Heart left ventricle (tissue), 16 donors: ENCODE measurements at regions not wholly inside any gene's neighbourhood (a gene's known extent, or its start where the extent isn't known, plus 50 kb on each side); places are given as distances from the start of the nearest gene placed in this dataset.

Experiments used
- ATAC-seq, 4 donors: fragments of 200-7000 bp; cut with Tn5 transposase; one replicate each; pipeline ENCODE4 v1.9.1; 2020 to 2022; ENCODE audit warnings: moderate library complexity in 4 of 4, mild to moderate bottlenecking in 3 of 4, moderate number of reproducible peaks in 1 of 4
- DNase-seq, 5 donors: peaks; one replicate each; pipeline ENCODE4 v3.0.0-alpha.2; 2020
- H3K27ac ChIP-seq, 12 donors: fragments of 200-600 bp; sonication (generic) in 4 of 12; one replicate each; pipeline versions ENCODE4 v1.5.0 to v1.8.0; 2016 to 2022; ENCODE audit warnings: mild to moderate bottlenecking in 2 of 12
- H3K27me3 ChIP-seq, 9 donors: fragments of 200-600 bp; sonication (generic) in 2 of 9; one replicate each; pipeline versions ENCODE4 v1.5.1 to v1.8.0; 2016 to 2022; ENCODE audit warnings: mild to moderate bottlenecking in 3 of 9
- H3K36me3 ChIP-seq, 9 donors: fragments of 200-600 bp; sonication (generic) in 2 of 9; one replicate each; pipeline versions ENCODE4 v1.5.0 to v1.8.0; 2018 to 2022; ENCODE audit warnings: mild to moderate bottlenecking in 2 of 9
- H3K4me1 ChIP-seq, 12 donors: fragments of 200-600 bp; sonication (generic) in 4 of 12; one replicate each; pipeline versions ENCODE4 v1.5.0 to v1.8.0; 2016 to 2022; ENCODE audit warnings: mild to moderate bottlenecking in 3 of 12
- H3K4me3 ChIP-seq, 12 donors: fragments of 200-600 bp; sonication (generic) in 4 of 12; one replicate each; pipeline versions ENCODE4 v1.5.0 to v1.8.0; 2017 to 2022; ENCODE audit warnings: mild to moderate bottlenecking in 9 of 12, moderate library complexity in 4 of 12
- H3K9me3 ChIP-seq, 12 donors: fragments of 200-600 bp; sonication (generic) in 4 of 12; one replicate each; pipeline versions ENCODE4 v1.5.0 to v1.8.0; 2016 to 2022; ENCODE audit warnings: mild to moderate bottlenecking in 1 of 12
- CTCF ChIP-seq, 12 donors: fragments of 200-600 bp; sonication (generic) in 4 of 12; IDR thresholded peaks; one replicate each; pipeline versions ENCODE4 v1.5.0 to v1.8.0; 2018 to 2022; ENCODE audit warnings: antibody characterized with exemption in 12 of 12, mild to moderate bottlenecking in 5 of 12
- POLR2A ChIP-seq, 2 donors: fragments of 450-650 bp; IDR thresholded peaks; one replicate each; pipeline ENCODE4 v1.6.1; 2017; ENCODE audit warnings: antibody characterized with exemption in 2 of 2, mild to moderate bottlenecking in 2 of 2, moderate library complexity in 2 of 2
- WGBS, 4 donors: extraction: QIAGEN DNeasy Blood & Tissue Kit in 2 of 4; methylation state at CpG; one replicate each; pipeline versions ENCODE4 v1.1.5 to v1.1.7; 2013 to 2018; 5-methylcytosine and 5-hydroxymethylcytosine counted together
- intact Hi-C, 10 donors: fragments of 100-400 bp; cut with DNase I; formaldehyde crosslinking; loops; one replicate each; pipeline versions ENCODE4 v1.11.1 to v1.14.2; 2022
- donor health status: ischemic (EF 13 %, LVEDD 7.1; RV severe dilation, severe dysfunction).
- donor health status: healthy with polysubstance abuse.
- donor health status: DM: no; HTN: yes; CAD: no.
- donor health status: DM: no; HTN: no; CAD: no.
- donor health status: ischemic (EF 25% LVEDD 6.9; RV normal size, moderate dysfunction).
- donor health status: ischemic (EF 25% LVEDD 5.7; RV mildly dilated, moderate dysfunction).
- donor health status: healthy.
- donor health status: DM: yes; HTN: yes; CAD: no.
- donor health status: ischemic (EF 35%, LVEDD 5.7; RV mildly dilated, moderate dysfunction).
- donor health status: nonischemic (EF 11% LVEDD 7.7; RV severe dilation, severe dysfunction).
- donor health status: DM: yes; HTN: yes; CAD: no.
- donor health status: PGD.
- donor health status: ischemic (EF 29% LVEDD 5.4; RV normal size, mild dysfunction).
- donor health status: nonischemic (EF 23%, LVEDD 6.1; RV moderate dilation, normal function).

- Histone ChIP-seq H3K9me3 (no peaks in the 10 kb centered on the region), H3K36me3 (no peaks in the 10 kb centered on the region), H3K4me1 (peaks cover 0 to 60% (median 31%) of the 10 kb centered on the region in 12 donors), H3K27ac (peak overlapping the region in 2 of 12 donors; percentile 13 to 29), H3K27me3 (peaks cover 0 to 5% (median 0%) of the 10 kb centered on the region in 9 donors), H3K4me3 (no peak overlapping the region)
- no peak for ATAC-seq
- no peak for TF ChIP-seq POLR2A (IDR thresholded peaks at IDR 0.05)
- no peak for TF ChIP-seq CTCF (IDR thresholded peaks at IDR 0.05)
- 89 to 93% (median 91%) methylated on average over 5 of the region's 5 CpGs for WGBS, 4 donors
- intact Hi-C loops, result loop anchor here in 3 of 10 donors (5.0 kb wide), 3 partner anchors 34 to 94 kb away; no protein-coding TSS in a partner anchor
- DNase-seq, result no peak
Observed at GRCh38 chr11:45086526-45086925, 59.9 kb upstream of the PRDM11 start.

- H3K36me3 ChIP-seq, result no peaks in the 10 kb centered on the region
- H3K4me1 ChIP-seq, result peaks cover 0 to 63% (median 37%) of the 10 kb centered on the region in 12 donors
- peak overlapping the region in 5 of 12 donors; percentile 29 to 88 (median 75) for H3K27ac ChIP-seq
- DNase-seq, result peak in 2 of 5 donors; percentile 58 to 75
- no peak for ATAC-seq
- no peaks in the 10 kb centered on the region for H3K9me3 ChIP-seq
- TF ChIP-seq POLR2A (IDR thresholded peaks at IDR 0.05), result no peak
- TF ChIP-seq CTCF (IDR thresholded peaks at IDR 0.05), result no peak
- H3K27me3 ChIP-seq, result peaks cover 0 to 4% (median 0%) of the 10 kb centered on the region in 9 donors
- no peak overlapping the region for H3K4me3 ChIP-seq
- intact Hi-C loops, result loop anchor here in 3 of 10 donors (5.0 kb wide), 3 partner anchors 35 to 95 kb away; no protein-coding TSS in a partner anchor
- 73 to 84% (median 75%) methylated on average over 7 of the region's 7 CpGs for WGBS, 4 donors
Observed at GRCh38 chr11:45087086-45087899, 59.1 kb upstream of the PRDM11 start.

GRCh38 chr11:45087900-45088160 is 58.6 kb upstream of the PRDM11 start:
- H3K4me3 ChIP-seq, result no peak overlapping the region
- intact Hi-C loops, result loop anchor here in 3 of 10 donors (5.0 kb wide), 3 partner anchors 36 to 96 kb away; no protein-coding TSS in a partner anchor
- peaks cover 0 to 63% (median 43%) of the 10 kb centered on the region in 12 donors for H3K4me1 ChIP-seq
- TF ChIP-seq CTCF (IDR thresholded peaks at IDR 0.05), result no peak
- no peak for TF ChIP-seq POLR2A (IDR thresholded peaks at IDR 0.05)
- peak overlapping the region in 5 of 12 donors; percentile 6 to 88 (median 75) for H3K27ac ChIP-seq
- H3K36me3 ChIP-seq, result no peaks in the 10 kb centered on the region
- WGBS, 4 donors, result 69 to 73% (median 71%) methylated on average over 7 of the region's 7 CpGs
- no peaks in the 10 kb centered on the region for H3K9me3 ChIP-seq
- peaks cover 0 to 4% (median 0%) of the 10 kb centered on the region in 9 donors for H3K27me3 ChIP-seq
- ATAC-seq (no peak), DNase-seq (no peak)

GRCh38 chr11:45089251-45089650 is 57.2 kb upstream of the PRDM11 start:
- TF ChIP-seq CTCF (IDR thresholded peaks at IDR 0.05), result no peak
- peak; percentile 74 to 90 (median 83) for DNase-seq
- peak; percentile 91 to 97 (median 95) for ATAC-seq
- peak overlapping the region; percentile 2 to 88 (median 75) for H3K27ac ChIP-seq
- no peak overlapping the region for H3K4me3 ChIP-seq
- intact Hi-C loops, result loop anchor here in 3 of 10 donors (5.0 kb wide), 3 partner anchors 37 to 97 kb away; no protein-coding TSS in a partner anchor
- no peaks in the 10 kb centered on the region for H3K27me3 ChIP-seq
- H3K4me1 ChIP-seq, result peaks cover 0 to 63% (median 44%) of the 10 kb centered on the region in 12 donors
- WGBS, 4 donors, result 23 to 45% (median 34%) methylated on average over 2 of the region's 2 CpGs
- no peaks in the 10 kb centered on the region for H3K36me3 ChIP-seq
- no peaks in the 10 kb centered on the region for H3K9me3 ChIP-seq
